Stimulated activated CD8-positive, alpha-beta memory T cell treated with anti-CD3 and anti-CD28 coated beads, Interleukin-15, amount 100 ng/mL, for 1 hour (primary cell): ENCODE measurements at regions not wholly inside any gene's neighbourhood (a gene's known extent, or its start where the extent isn't known, plus 50 kb on each side); places are given as distances from the start of the nearest gene placed in this dataset.

Source experiments
- DNase-seq: peaks from one replicate; pipeline ENCODE4 v3.0.0-alpha.2; 2020; ENCODE audit warnings: low read depth

GRCh38 chrX:21056622-21057021 is 317.6 kb upstream of the CNKSR2 start:
- no peak for DNase-seq

- DNase-seq: no peak
Measured at GRCh38 chrX:21047034-21047455, 327.2 kb upstream of the CNKSR2 start.

- no peak for DNase-seq
Measured at GRCh38 chrX:21014326-21014725, 359.9 kb upstream of the CNKSR2 start.

- no peak for DNase-seq
Measured at GRCh38 chrX:21004835-21005234, 369.4 kb upstream of the CNKSR2 start.

GRCh38 chrX:20995829-20996228 is 378.4 kb upstream of the CNKSR2 start:
- DNase-seq: no peak

GRCh38 chrX:20989361-20989760 is 384.9 kb upstream of the CNKSR2 start:
- no peak for DNase-seq

GRCh38 chrX:20988804-20989203 is 385.4 kb upstream of the CNKSR2 start:
- no peak for DNase-seq

- DNase-seq: no peak
Measured at GRCh38 chrX:20988118-20988517, 386.1 kb upstream of the CNKSR2 start.

- DNase-seq: no peak
Measured at GRCh38 chrX:20980426-20980825, 393.8 kb upstream of the CNKSR2 start.

GRCh38 chrX:20974326-20974725 is 399.9 kb upstream of the CNKSR2 start:
- DNase-seq: no peak

- DNase-seq: no peak
Measured at GRCh38 chrX:20973038-20973437, 401.2 kb upstream of the CNKSR2 start.

- DNase-seq: no peak
Measured at GRCh38 chrX:20971250-20971649, 403.0 kb upstream of the CNKSR2 start.

- DNase-seq: no peak
Measured at GRCh38 chrX:20969565-20969964, 404.7 kb upstream of the CNKSR2 start.

- no peak for DNase-seq
Measured at GRCh38 chrX:20968996-20969395, 405.2 kb upstream of the CNKSR2 start.

- no peak for DNase-seq
Measured at GRCh38 chrX:20967725-20968124, 406.5 kb upstream of the CNKSR2 start.

- DNase-seq: no peak
Measured at GRCh38 chrX:20965270-20966044, 408.8 kb upstream of the CNKSR2 start.

- no peak for DNase-seq
Measured at GRCh38 chrX:20954014-20954413, 420.2 kb upstream of the CNKSR2 start.

- DNase-seq: no peak
Measured at GRCh38 chrX:20952180-20952579, 422.0 kb upstream of the CNKSR2 start.

- DNase-seq: no peak
Measured at GRCh38 chrX:20951016-20951810, 423.0 kb upstream of the CNKSR2 start.

- no peak for DNase-seq
Measured at GRCh38 chrX:20947411-20947912, 426.8 kb upstream of the CNKSR2 start.

- DNase-seq: no peak
Measured at GRCh38 chrX:20913760-20914159, 460.5 kb upstream of the CNKSR2 start.

GRCh38 chrX:20906571-20906970 is 467.6 kb upstream of the CNKSR2 start:
- no peak for DNase-seq

- no peak for DNase-seq
Measured at GRCh38 chrX:20884565-20884964, 489.7 kb upstream of the CNKSR2 start.
